ENCODE measurements at regions not wholly inside any gene's neighbourhood (a gene's known extent, or its start where the extent isn't known, plus 50 kb on each side); places are given as distances from the start of the nearest gene placed in this dataset.

- 60% methylated on average over 2 of the region's 2 CpGs for WGBS (ENCODE audit: insufficient coverage, insufficient replicate concordance, low lambda C conversion rate, missing lambda C conversion rate)
Observed at GRCh38 chr13:44283600-44283999, 90.0 kb upstream of the SERP2 start.

More at GRCh38 chr13:44283600-44283999, 90.0 kb upstream of the SERP2 start:
- in situ Hi-C loops (cut with MboI) (no loop called here), intact Hi-C loops (cut with micrococcal nuclease; ENCODE audit: unreplicated experiment) (no loop called here)
- Histone ChIP-seq H3K4me3 (no peak overlapping the region), H3K27ac (ENCODE audit: control insufficient read depth, insufficient read depth) (no peak overlapping the region), H3K9me3 (replicated peaks; ENCODE audit: control insufficient read depth, insufficient read depth, low read length) (no peaks in the 10 kb centered on the region), H3K4me1 (ENCODE audit: control insufficient read depth, insufficient read depth, low read length) (no peaks in the 10 kb centered on the region), H4K20me1 (ENCODE audit: control insufficient read depth, insufficient read depth) (no peaks in the 10 kb centered on the region), H3K27me3 (replicated peaks in 1 of 2; ENCODE audit: control insufficient read depth in 2 of 2, insufficient read depth in 2 of 2, low read length in 1 of 2) (peaks cover 0 to 4% of the 10 kb centered on the region in 2 experiments; a peak in 2 of 4 replicates), H2AFZ (ENCODE audit: control insufficient read depth, low read depth, low read length) (no peak overlapping the region), H3K9ac (ENCODE audit: control insufficient read depth, insufficient read depth, low read length) (no peak overlapping the region), H3K36me3 (ENCODE audit: control insufficient read depth in 2 of 2, insufficient read depth in 2 of 2, low read length in 1 of 2) (no peaks in the 10 kb centered on the region), H3K79me2 (ENCODE audit: control insufficient read depth, insufficient read depth, low read length) (no peaks in the 10 kb centered on the region), H3K4me2 (ENCODE audit: control insufficient read depth, insufficient read depth) (no peak overlapping the region)
- ChIA-PET POLR2A (no interaction called here), CTCF (no interaction called here), RAD21 (ENCODE audit: unreplicated experiment) (no interaction called here), SMC1A (ENCODE audit: uncharacterized antibody, unreplicated experiment) (no interaction called here)
- ATAC-seq (no peak), DNase-seq (ENCODE audit: low read depth, low spot score) (no peak), FAIRE-seq (no peak)
- BruUV-seq (replicated peaks): no TSS peak
- no peak for TF ChIP-seq CHD2 (IDR thresholded peaks at IDR 0.05; ENCODE audit: borderline replicate concordance, low read depth, low read length)
- TF ChIP-seq MXI1 (IDR thresholded peaks at IDR 0.05; ENCODE audit: low read depth, low read length): no peak
- TF ChIP-seq RELB (IDR thresholded peaks at IDR 0.05; ENCODE audit: low read depth): no peak
- no peak for TF ChIP-seq CTCF (IDR thresholded peaks at IDR 0.05 in 2 of 3, conservative IDR thresholded peaks at IDR 0.05 in 1 of 3; ENCODE audit: control insufficient read depth in 2 of 3, extremely low read depth in 1 of 3, insufficient read depth in 1 of 3, low read depth in 3 of 3, low read length in 3 of 3)
- no peak for TF ChIP-seq FOXK2 (IDR thresholded peaks at IDR 0.05)
- TF ChIP-seq ZNF622 (IDR thresholded peaks at IDR 0.05): no peak
- TF ChIP-seq MLLT1 (IDR thresholded peaks at IDR 0.05): no peak
- no peak for TF ChIP-seq TARDBP (IDR thresholded peaks at IDR 0.05; ENCODE audit: borderline replicate concordance)
- TF ChIP-seq RFX5 (IDR thresholded peaks at IDR 0.05; ENCODE audit: low read depth, low read length): no peak
- TF ChIP-seq IKZF1 (conservative IDR thresholded peaks at IDR 0.05): no peak
- no peak for TF ChIP-seq TBL1XR1 (IDR thresholded peaks at IDR 0.05; ENCODE audit: low read depth, low read length)
- TF ChIP-seq WRNIP1 (IDR thresholded peaks at IDR 0.05; ENCODE audit: borderline replicate concordance, low read depth, low read length): no peak
- TF ChIP-seq MTA2 (IDR thresholded peaks at IDR 0.05; ENCODE audit: low read depth): no peak
- TF ChIP-seq RAD21 (IDR thresholded peaks at IDR 0.05; ENCODE audit: insufficient read depth, low read depth, low read length): no peak
- no peak for TF ChIP-seq ZSCAN29 (IDR thresholded peaks at IDR 0.05)
- no peak for TF ChIP-seq RELA (IDR thresholded peaks at IDR 0.05; ENCODE audit: borderline replicate concordance, partially characterized antibody)
- TF ChIP-seq E2F8 (IDR thresholded peaks at IDR 0.05; ENCODE audit: low read depth, partially characterized antibody): no peak
- no peak for TF ChIP-seq TCF7 (IDR thresholded peaks at IDR 0.05; ENCODE audit: borderline replicate concordance)

All from GM12878 (cell line).